Left lung (tissue), 4 donors: ENCODE measurements at regions not wholly inside any gene's neighbourhood (a gene's known extent, or its start where the extent isn't known, plus 50 kb on each side); places are given as distances from the start of the nearest gene placed in this dataset.

Source experiments
- ATAC-seq: fragments of 200-7000 bp; cut with Tn5 transposase; one replicate; pipeline ENCODE4 v1.9.1; 2020; ENCODE audit warnings: moderate library complexity
- DNase-seq, 4 donors: peaks; one replicate each; pipeline ENCODE4 v3.0.0-alpha.2; 2013 to 2020
- H3K27ac ChIP-seq, 2 donors: fragments of 200-600 bp; sonication (generic) in 1 of 2; one replicate each; pipeline versions ENCODE4 v1.5.0 to v1.8.0; 2020 to 2021
- H3K27me3 ChIP-seq, 2 donors: fragments of 200-600 bp; sonication (generic) in 1 of 2; one replicate each; pipeline versions ENCODE4 v1.5.0 to v1.8.0; 2020 to 2021
- H3K36me3 ChIP-seq, 2 donors: fragments of 200-600 bp; sonication (generic) in 1 of 2; one replicate each; pipeline versions ENCODE4 v1.5.0 to v1.8.0; 2020 to 2021
- H3K4me1 ChIP-seq, 2 donors: fragments of 200-600 bp; one replicate each; pipeline ENCODE4 v1.8.0; 2021
- H3K4me3 ChIP-seq, 2 donors: fragments of 200-600 bp; sonication (generic) in 1 of 2; one replicate each; pipeline versions ENCODE4 v1.5.0 to v1.8.0; 2020 to 2021; ENCODE audit warnings: mild to moderate bottlenecking in 1 of 2
- H3K9me3 ChIP-seq, 2 donors: fragments of 200-600 bp; sonication (generic) in 1 of 2; one replicate each; pipeline versions ENCODE4 v1.5.0 to v1.8.0; 2020 to 2021
- intact Hi-C, 2 donors: fragments of 100-400 bp; cut with DNase I; formaldehyde crosslinking; loops; one replicate each; pipeline versions ENCODE4 v1.11.2 to v1.14.2; 2022
- TF ChIP-seq, protein P1 (sequence below), 2 donors: fragments of 200-600 bp; sonication (generic) in 1 of 2; IDR thresholded peaks; one replicate each; pipeline versions ENCODE4 v1.5.0 to v1.8.0; 2021; ENCODE audit warnings: antibody characterized with exemption in 2 of 2
- donor health status: DM: no; HTN: yes; CAD: no.
- donor health status: DM: no; HTN: no; CAD: no.

DNA sequence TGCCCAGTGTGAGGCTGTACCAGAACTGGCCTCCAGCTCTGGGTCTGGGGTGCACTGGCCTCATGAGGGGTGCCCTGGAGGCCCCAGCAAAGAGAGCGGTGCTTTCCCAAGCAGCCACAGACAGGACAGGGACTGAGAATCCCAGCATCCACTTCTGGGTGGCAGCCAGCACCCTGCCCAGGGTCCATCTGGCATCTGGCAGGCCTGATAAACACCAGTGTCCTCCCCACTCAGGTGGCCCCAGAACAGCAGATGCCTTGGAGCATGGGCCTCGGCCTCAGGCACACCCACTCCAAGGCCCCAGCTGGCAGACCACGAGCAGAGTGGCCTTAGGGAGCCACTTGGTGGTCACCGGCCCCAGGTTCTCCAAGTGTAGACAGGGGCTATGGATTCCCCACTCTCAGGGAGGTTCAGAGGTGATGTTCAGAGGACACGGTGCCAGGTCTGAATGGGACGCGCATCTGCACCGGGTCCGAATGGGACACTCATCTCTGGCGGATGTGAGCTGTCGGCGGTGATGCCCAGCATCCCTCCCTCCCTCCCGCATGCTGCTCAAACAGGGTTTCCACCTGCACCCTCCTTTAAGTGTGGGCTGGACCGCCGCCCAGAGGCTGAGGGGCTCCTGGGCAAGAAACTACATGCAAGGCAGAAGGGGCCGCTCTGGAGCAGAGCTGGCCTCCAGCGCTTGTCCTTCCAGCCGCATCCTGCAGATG, 82.2 kb upstream of the GPC1 start:
- Histone ChIP-seq H3K36me3 (no peaks in the 10 kb centered on the region), H3K27ac (no peak overlapping the region), H3K27me3 (peaks cover 0 to 17% of the 10 kb centered on the region in 2 donors), H3K9me3 (no peaks in the 10 kb centered on the region), H3K4me1 (no peaks in the 10 kb centered on the region), H3K4me3 (no peak overlapping the region)
- DNase-seq = peak in 1 of 4 donors; percentile 58
- TF ChIP-seq, protein P1, sequence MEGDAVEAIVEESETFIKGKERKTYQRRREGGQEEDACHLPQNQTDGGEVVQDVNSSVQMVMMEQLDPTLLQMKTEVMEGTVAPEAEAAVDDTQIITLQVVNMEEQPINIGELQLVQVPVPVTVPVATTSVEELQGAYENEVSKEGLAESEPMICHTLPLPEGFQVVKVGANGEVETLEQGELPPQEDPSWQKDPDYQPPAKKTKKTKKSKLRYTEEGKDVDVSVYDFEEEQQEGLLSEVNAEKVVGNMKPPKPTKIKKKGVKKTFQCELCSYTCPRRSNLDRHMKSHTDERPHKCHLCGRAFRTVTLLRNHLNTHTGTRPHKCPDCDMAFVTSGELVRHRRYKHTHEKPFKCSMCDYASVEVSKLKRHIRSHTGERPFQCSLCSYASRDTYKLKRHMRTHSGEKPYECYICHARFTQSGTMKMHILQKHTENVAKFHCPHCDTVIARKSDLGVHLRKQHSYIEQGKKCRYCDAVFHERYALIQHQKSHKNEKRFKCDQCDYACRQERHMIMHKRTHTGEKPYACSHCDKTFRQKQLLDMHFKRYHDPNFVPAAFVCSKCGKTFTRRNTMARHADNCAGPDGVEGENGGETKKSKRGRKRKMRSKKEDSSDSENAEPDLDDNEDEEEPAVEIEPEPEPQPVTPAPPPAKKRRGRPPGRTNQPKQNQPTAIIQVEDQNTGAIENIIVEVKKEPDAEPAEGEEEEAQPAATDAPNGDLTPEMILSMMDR (IDR thresholded peaks at IDR 0.05) = no peak
- intact Hi-C loops = no loop called here
- no peak for ATAC-seq

DNA sequence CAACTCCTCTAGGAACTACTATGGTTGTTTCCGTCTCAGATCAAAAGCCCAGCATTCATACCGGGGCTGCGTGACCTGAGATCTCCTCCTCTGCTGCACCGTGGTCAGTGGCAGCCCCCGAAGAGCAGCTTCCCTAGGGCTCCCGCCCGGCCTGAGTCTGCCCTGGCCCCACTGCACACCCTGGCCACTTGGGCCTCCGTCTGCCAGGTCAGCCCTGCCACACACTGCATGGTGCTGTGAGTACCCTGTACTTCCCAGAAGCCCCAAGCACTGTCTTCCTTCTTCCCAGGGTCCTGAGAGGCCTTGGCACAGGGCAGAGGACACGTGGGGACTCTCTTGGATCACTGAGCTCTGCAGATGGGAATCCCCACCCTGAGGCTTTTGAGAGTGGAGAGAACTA, 81.5 kb upstream of the GPC1 start:
- Histone ChIP-seq H3K27ac (no peak overlapping the region), H3K27me3 (peaks cover 0 to 17% of the 10 kb centered on the region in 2 donors), H3K4me3 (no peak overlapping the region), H3K9me3 (no peaks in the 10 kb centered on the region), H3K4me1 (no peaks in the 10 kb centered on the region), H3K36me3 (no peaks in the 10 kb centered on the region)
- DNase-seq = no peak
- intact Hi-C loops = no loop called here
- TF ChIP-seq, protein P1 (IDR thresholded peaks at IDR 0.05) = no peak
- ATAC-seq = no peak

DNA sequence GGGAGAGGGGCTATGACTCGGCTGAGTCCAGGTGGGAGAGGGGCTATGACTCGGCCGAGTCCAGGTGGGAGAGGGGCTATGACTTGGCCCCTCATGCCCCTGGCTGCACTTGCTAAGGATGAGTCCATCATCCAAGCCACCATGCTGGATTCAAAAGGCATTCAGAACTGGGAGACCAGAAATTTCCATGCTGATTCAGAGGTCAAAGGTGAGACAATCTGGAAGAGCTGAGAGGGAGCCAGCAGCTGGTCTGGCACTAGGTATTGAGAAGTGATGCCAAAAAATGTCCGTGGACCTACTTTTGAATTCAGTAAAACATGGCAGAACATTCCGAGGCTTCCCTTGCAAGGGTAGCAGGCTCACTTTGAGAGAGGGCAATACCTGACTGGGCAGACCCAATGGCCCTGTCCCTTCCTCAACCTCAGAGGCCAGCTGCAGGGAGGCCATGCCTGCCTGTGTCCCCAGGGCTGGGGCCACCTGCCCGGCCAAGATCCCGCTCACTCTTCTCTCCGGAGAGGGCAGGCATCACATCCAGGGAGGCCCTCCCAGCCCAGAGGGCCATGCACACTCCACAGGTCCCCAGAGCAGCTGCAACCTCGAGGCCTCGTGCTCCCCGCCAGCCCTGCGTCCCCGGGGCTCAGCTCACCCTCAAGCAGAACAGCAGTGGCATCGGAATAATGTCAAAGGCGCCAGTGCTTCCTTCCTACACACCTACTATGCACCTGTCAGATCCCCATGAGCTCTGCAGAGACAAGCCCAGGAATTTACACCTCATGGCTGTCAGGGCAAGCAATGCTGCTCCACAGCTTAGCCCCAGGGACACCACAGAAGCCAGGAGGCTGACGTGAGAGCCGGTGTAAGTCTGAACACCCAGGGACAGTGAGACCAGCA, 80.2 kb upstream of the GPC1 start:
- Histone ChIP-seq H3K27me3 (peaks cover 0 to 17% of the 10 kb centered on the region in 2 donors), H3K36me3 (no peaks in the 10 kb centered on the region), H3K9me3 (peaks cover 0 to 9% of the 10 kb centered on the region in 2 donors), H3K4me1 (no peaks in the 10 kb centered on the region), H3K4me3 (no peak overlapping the region), H3K27ac (no peak overlapping the region)
- DNase-seq (peak in 1 of 4 donors; percentile 61), ATAC-seq (no peak)
- TF ChIP-seq, protein P1 (IDR thresholded peaks at IDR 0.05) = no peak
- intact Hi-C loops = no loop called here

DNA sequence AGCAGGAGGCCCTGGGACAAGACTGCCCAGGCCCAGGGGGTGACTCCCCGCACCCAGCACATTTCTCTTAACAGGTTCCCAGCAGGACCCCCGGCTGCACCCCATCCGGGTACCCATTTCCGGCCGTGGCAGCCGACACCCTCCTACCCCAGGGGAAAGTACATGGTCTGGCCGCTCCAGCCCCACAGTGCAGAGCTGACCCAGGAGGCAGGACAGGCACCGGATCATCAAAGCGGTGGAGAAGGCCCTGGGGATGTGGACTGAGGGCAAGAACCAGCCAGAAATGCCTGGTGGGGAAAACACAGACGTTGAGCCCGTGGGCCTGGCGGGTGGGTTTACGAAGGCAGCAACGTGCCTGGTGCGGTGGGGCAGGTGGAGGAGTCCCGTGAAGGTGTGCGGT, 79.5 kb upstream of the GPC1 start:
- TF ChIP-seq, protein P1 (IDR thresholded peaks at IDR 0.05) = no peak
- H3K4me3 ChIP-seq = no peak overlapping the region
- intact Hi-C loops = no loop called here
- DNase-seq (peak in 2 of 4 donors; percentile 17 to 74), ATAC-seq (no peak)
- H3K36me3 ChIP-seq = no peaks in the 10 kb centered on the region
- peaks cover 0 to 15% of the 10 kb centered on the region in 2 donors for H3K9me3 ChIP-seq
- no peak overlapping the region for H3K27ac ChIP-seq
- peaks cover 0 to 14% of the 10 kb centered on the region in 2 donors for H3K27me3 ChIP-seq
- H3K4me1 ChIP-seq = no peaks in the 10 kb centered on the region
